ENCODE measurements at regions not wholly inside any gene's neighbourhood (a gene's known extent, or its start where the extent isn't known, plus 50 kb on each side); places are given as distances from the start of the nearest gene placed in this dataset.

DNA sequence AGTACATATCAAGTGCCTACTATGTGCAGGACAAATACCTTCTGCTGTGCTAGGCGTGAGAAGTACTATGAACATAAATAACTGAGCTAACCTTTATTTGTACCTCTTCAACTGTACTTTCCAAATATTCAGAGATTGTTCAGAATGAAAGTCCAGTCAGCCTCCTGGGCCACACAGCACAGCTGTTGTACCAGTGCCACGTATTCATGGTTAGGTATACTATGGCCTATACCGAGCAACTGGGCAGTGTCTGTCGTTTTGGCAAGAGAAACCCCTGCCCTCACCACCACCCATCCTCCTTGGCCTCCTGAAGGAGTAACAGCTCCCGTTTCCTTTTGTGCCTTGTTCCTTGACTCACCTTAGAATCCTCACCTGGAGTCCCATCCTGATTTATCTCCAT lies 53.0 kb downstream of the RASSF10 start:
- no peak for DNase-seq

DNA sequence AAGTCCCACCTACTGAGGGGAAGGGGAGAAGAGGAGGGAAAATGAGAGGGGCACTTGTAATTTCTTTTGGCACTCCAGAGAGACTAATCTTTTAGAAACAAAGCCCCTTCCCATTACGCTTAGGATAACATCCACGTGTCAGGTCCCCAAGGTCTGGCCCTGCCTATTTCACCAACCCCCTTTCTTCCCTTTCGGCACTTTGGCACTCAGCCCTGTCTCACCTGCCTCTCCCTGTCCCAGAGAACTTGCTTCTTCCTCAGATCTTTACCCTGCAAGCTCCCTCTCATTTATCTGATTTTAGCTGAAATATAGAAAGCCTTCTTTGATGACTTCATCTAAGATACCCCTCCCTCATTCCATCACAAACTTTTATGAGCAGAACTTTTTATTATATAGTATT lies 55.5 kb downstream of the RASSF10 start:
- DNase-seq: no peak

DNA sequence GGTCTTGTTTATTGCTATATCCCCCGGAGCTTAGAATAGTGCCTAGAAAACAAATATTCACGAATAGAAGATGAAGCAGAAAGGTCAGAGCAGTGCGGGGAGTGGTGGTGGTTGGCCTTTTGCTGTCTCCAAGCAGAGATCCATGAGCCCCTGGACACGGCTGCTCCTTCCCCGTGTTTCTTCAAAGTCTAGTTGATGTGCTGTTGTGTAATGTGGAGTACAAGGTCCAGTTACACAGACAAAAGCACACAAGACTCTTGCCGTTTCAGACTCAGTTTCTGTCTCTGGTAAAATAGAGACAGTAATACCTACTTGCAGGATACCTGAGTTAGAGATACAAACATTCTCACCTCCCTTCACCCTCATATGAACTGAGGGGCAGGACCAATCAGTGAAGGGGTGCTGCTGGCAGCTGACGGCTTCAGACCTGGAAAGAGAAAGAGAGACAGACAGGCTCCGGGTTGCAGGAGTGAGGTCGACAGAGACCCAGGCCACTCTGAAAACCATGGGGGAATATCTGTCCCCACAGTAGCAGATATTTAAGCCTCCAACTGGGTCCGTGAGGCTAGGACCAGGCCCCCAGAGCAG lies 56.2 kb downstream of the RASSF10 start:
- no peak for DNase-seq

DNA sequence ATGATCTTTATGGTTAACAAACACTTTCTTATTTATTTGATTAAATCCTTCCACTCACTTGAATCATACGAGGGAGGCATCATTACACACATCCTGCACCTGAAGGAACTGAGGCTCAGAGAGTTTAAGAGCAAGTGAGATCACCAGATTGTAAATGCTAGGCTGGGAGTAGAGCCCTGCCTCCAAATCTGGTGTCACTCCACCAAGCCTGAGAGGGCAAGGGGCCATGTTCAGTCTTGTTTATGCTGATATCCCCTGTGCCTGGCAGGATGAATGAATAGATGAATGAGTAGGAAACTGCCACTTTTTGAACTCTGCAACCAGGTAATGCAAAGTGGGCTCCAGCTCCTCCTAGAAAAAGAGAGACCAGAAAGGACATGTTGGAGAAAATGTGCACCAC lies 59.1 kb downstream of the RASSF10 start:
- no peak for DNase-seq

DNA sequence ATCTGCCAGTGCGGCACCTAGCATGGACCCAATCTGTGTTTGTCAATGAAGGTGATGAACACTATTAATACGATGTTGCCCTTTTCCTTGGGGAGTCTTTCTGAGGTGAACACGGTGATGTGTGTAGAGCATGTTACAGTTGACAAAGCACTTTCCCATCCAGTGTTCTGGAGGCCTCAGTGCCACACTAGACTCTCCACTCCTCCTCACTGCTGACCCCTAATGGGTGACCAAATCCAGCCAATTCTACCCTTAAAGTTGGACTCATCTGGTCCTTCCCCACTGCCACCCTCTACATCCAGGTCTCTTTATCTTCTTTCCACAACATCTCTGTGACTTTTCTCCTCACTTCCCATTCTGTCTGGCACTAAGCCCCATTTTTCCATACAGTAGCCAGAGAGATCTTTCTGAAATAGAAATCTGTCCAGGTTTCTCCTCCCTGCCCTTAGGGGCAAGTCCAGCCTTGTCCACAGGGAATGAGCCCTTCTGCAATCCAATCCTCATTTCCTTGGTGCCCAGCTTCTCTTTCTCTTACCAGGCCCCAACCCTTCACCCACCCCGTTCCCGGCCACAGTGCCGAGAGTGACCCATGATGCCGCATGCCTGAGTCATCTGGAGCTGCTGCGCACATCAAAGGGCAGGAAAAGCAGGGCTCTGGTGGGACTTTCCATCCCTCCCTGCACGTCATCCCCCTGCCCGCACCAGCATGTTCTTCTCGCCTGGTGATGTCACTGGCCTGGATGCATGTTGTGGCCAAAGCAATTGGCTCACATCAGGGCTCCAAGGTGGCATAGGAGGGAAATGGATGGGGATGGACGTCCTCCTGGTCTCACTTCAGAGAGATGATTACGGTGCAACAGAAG lies 64.2 kb downstream of the RASSF10 start:
- no peak for DNase-seq

DNA sequence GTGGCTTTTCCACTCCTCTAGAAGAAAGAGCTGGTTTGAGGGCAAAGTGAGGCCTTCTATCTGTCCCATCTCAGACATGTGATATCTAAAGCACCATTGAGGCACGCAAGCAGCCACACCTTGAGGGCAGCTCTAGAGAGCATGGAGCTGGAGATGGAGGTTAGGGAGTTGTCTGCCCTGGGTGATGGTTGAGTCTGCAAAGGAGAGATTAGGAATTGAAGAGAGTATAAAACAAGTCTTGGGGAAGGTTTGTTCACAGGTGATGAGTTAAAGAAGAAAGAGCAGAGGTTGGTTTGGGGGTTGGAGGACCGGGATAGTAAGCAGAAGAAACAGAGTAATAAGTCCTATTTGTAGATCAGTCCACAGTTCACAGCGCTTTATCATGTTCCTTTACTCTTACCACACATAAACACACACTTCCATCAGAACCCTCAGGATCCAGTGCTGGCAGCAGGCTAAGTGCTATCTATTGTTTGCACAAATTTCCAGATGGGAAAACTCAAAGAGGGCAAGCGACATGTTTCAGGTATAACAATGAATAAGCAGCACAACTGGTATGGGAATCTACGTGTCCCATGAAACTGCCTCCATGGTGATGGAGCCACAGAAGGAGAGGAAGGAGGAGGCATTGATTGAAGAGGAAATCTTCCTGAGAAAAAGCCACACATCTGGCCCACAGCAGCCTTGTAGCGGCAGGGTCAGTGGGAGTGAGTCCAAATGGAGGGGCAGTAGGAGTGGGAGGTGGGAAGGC lies 65.8 kb downstream of the RASSF10 start:
- no peak for DNase-seq

DNA sequence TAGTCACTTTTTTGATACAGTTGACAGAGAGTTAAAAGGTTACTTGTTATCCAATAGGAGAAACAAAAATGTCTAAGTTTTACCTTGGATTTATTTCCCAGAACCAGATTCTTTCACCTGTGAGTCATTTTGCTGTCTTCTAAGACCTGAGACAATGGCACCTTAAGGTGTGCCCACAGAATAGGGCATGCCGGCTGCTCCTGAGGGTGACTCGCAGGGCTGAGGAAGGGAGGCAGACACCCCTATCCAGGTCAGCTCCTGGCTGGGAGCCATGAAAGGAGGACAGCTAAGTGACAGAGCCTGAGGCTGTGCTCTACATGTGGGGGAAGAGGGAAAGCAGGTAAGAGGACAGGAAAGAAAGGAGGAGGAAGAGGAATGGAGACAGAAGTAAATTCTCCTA lies 67.8 kb downstream of the RASSF10 start:
- no peak for DNase-seq

DNA sequence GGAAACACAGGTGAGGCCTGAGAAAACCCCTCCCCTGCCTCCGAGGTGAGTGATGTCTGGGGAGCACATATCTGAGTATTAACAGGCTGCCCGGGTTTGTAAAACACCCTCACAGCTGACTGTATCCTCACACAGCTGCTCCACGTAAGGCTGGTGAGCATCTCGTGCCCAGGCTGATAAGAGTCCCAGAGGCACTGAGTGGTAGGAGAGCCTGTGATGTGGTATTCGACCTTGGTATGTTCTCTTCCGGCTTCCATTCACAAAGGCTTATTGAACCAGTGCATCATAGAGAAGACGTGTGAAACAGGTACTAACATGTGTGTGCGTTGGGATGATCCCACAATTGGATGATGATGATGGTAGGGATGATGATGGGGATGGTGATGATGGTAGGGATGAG lies 71.7 kb downstream of the RASSF10 start:
- no peak for DNase-seq

DNA sequence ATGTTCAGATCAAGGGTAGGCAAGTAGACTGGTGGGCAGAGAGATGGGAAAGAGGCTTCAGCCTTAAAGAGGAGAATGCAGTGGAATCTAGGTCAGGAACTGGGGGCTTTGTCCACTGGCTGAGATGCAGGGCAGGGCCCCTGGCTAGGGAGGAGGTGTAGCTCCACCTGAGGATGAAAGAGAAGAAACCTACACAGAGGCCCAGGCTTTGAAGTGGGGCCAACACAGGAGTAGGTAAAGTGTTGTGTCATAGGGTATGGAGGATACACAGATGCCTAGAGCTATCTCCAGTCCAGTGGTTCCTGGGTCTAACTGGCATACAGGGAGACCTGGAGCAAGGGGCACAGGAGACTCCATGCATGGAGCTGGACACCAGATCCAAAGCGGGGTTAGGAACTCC lies 73.5 kb downstream of the RASSF10 start:
- no peak for DNase-seq

DNA sequence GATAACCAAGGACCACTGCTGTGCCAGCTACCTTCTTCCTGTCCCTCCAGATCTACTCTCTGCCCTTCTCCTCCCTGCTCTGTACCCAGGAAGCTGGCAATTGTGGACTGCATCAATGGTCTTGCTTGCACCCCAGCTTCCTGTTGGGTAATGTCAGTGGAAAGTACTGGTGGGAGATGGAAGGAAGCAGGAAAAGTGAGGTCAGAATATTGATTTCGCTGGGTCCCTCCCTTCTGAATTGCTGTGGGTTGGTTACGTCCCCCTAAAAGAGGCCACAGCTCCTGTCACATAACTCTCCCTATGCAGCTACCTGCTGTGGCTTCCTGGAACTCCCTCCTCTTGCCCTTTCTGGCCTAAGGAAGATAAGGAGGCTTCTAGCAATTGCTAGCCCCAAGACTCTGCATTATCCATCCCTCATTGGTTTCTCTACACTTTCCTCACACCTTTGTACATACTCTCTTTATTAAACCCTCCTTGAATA lies 81.2 kb downstream of the RASSF10 start:
- DNase-seq: peak; percentile 6

DNA sequence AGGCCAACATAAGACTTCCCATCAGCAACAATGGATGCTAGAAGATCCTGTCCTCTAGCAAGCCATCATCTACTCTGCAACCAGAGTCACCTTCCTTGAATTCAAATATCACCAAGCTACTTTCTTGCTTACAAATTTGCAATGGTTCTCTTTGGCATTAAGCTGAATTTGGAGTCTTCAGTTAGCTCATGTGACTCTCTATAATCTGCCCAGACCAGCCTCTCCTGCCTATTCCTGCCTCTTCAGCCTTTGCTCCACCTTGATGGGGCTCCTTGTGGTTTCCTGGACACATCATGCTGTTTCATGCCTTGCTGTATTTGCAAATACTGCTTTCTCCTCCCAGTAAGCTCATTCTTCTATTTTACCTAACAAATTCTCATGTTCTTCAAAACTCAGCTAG lies 82.3 kb downstream of the RASSF10 start:
- DNase-seq: peak; percentile 13

DNA sequence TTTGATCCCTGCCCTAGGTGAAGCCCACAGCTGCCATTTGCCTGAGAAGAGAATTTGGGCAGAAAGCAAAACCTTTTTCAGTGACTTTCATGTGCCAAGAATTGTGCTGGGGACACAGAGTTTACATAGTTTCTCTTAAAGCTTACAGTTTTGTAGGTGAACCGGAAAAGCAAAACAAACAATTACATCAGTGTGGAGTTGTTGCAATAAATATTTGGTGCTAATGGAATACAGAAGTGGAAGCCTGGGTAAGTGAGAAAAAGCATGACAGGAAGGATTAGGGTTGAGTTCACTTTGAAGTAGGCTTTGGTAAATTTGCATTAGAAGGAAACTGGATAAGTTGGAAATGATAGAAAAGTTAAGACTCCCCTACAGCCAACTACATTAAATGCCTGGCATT lies 82.7 kb downstream of the RASSF10 start:
- DNase-seq: no peak

DNA sequence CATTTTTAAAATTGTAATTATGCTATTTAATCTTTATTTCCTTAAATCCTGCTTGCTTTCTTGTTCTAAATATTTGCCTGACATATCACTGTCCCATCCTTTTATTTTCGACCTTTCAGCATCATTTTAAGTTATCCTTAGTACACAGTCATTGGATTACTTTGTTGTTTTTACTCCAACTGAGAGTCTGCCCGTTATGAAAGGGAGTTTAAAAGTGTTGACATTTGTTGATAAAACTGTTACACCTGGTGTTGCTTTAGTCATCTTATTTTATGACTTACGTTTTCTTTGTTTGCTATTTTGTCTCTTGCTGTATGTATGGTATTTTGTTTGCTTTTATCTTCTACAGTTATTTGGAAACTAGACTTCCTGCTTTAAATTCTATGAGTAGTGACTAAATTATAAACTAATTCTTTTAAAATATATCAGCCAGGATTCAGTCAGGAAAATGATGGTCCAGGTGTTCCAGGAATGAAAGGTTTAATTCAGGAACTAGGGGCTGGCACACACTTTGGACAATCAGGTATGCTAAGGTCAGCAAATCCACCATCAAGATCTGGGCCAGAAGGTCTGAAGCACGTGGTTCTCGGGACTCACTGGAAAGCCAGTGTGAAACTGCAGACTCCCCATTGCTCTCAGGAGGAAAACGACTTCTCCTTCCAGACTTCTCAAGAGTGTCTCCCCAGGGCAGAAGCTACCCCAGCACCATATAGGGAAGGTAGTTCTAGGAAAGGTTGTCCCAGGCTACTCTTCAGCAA lies 86.0 kb downstream of the RASSF10 start:
- no peak for DNase-seq

DNA sequence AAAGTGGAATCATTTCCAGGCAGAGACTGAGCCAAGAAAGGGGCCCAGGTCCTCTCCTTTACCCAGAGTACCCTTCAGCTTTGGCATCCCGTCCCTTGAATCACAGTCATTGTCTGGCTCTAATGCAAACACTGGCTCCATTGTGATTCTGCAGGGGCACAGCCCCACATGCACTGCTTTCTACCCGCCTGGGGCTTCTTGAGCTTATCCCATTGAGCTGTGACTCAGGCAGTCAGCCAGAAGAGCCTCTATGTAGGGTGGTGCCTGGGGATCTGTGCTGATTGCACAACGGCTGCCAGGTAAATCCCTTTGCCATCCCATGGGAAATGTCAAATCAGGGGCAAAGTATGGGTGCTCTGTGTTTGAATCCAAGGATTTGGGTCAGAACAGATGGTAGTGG lies 88.9 kb downstream of the RASSF10 start:
- no peak for DNase-seq

DNA sequence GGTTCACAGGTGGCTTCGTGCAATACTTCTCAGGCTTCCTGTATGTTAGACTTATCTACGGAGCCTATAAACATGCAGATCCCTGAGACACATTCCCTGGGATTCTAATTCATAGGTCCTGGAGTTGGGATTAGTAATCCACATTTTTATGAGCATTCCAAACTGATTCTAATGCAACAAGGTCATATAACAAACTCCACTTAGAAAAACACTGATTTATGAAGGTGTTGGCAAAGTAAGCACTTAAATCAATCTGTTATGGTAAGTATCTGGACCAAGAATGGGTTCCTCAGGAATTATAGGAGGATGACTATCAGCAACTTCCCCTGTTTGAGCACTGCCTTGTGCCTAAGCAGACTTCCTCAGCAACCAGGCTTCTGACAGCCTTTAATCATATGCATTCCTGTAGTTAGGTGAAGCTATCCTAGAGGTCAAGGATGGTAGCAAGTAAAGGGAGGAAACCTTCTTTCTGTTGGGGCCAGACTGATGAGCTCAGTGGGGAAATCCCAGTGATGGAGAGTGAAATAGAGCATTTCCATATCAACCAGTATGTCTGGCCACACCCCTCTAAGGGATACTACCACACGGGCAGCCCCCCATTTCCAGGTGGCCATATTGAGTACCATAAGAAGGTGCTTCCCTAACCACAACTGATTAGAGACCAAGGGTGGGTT lies 89.6 kb downstream of the RASSF10 start:
- no peak for DNase-seq

DNA sequence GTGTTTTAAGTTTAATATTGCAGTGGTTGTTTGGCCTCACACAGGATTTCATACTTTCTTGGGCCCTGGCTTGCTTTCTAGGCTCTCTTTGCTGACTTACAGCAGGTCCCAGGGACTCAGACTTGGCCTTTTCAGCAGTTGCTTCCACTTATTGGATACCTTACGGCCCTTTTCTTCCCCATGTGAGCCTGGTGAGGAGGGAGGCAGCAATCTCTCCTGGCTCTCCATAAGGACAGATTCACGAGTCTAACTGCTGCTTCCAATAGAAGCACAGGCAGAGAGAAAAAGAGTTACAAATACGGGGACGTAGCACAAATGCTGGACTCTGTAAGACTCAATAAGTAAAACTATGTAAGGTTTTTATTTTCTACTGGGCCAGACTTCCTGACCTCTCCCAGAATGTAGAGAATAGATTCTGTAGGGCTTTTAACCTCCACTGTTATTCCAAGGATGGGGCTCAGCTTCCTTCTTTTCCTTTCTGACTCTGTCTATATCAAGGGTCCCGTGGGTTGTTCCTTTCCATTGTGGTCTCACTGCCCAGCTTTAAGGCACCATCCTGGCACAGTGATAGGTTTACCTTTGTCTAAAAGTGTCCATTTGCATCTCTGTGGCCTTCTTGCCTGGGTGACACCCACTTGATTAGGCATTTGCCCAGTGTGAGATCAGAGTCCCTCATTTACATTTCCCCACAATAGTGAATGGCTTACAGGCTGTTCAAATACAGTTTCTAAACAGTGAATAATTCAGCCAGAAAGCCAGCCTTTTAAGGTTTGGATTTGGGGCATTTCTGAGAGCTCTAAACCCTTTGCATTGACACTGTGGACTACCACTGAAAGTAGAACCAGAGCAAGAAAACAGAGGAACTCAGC lies 92.8 kb downstream of the RASSF10 start:
- DNase-seq: no peak

DNA sequence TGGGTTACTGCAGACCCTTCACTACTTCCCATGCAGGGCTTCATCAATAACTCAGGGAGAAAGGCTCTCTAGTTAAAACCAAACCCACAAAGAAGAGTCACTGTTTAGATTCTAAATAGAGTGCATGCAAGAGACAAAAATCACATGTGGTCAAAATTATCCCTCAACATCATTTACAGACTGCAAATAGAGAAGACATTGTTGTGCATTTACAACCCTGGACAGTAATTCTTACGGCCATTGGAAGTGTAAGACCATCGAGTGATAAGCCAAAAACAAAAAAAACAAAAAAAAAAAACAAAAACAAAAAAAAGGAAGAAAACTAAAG lies 93.4 kb downstream of the RASSF10 start:
- no peak for DNase-seq

DNA sequence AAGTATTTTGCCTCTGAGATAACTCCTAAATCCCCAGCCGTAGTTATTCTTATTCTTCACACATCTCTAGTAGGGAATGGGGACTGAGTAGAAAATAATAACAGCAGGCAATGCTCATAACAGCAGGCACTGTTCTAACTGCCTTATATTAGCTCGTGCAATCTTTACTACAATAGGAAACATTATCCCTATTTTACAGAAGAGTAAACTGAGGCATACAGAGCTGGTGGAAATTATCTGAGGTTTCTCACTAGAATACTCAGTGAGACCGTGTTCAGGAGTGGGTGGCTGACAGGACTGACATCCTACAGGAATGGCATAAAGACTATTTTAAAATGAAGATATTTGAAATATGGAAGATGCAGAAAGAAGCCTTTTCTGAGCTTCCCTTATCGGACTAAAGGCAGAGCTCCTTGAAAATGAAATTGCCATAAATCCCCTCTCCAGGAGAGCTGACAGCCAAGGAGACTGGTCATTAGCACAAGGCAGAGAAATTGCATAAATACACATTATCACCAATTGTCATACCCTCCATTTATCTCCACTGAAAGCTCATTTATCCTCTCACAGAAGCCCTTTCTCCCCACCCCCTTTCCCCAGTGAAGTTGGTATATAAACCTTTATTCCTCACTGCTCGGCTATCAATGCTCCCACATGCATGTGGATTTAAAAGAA lies 93.9 kb downstream of the RASSF10 start:
- DNase-seq: no peak

DNA sequence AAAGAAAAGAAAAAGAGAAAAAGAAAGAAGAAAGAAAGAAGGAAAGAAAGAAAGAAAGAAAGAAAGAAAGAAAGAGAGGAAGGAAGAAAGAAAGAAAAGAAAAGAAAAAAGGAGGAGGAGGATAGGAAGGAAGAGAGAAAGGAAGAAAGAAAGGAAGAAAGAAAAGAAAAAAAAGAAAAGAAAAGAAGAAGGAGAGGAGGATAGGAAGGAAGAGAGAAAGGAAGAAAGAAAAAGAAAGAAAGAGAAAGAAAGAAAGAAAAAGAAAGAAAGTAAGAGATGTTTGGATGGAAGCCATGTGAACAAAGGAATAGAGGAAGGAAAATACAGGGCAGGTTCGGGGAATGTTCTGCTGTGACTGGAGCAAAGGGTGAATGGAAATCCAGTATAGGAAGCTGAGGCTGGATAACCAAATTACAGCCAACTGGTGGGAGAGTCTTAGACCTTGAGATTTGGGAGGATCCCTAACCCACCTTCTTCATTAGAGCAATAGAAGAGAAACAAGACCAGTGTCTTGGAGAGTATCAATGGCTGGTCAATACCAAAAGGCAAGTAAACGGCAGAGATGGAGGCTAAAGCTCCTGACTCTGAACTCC lies 94.9 kb downstream of the RASSF10 start:
- no peak for DNase-seq

DNA sequence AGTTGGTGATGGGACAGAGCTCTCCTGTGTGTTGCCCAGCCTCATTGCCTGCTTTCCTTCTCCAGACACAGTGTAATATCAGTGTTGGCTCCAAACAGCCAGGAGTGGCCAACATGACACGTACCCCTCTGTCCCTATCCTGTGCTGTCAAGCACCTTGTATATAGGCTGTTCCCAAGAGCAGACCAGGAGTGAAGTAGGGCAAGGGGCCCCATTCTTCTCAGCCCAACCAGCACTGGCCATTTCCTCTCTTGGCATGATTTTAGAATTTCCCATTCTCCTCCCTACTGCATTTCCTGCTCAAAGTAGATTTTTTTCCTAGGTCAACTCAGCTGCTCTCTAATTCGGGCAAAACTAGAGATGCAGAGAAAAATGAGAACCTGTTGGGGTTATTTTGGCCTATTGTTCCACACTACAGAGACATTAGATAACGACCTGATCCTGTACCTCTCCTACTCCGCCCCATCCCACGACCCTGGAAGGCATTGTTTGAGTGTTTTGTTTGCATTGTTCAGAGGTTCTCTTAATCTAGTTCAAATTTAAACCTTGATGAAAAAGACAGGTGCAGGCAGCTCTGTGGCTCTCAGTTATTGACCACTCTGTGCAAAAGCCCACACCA lies 95.6 kb downstream of the RASSF10 start:
- no peak for DNase-seq
